GM12878 (cell line): ENCODE measurements at regions not wholly inside any gene's neighbourhood (a gene's known extent, or its start where the extent isn't known, plus 50 kb on each side); places are given as distances from the start of the nearest gene placed in this dataset.

Experiments used
- ATAC-seq: fragments of 200-7000 bp; cut with Tn5 transposase; 3 replicates; pipeline ENCODE4 v1.9.1; 2020; ENCODE audit warnings: mild to moderate bottlenecking, moderate library complexity
- BruUV-seq: library from RNA; stranded (reverse); fragments of 400-500 nt; replicated peaks from 2 replicates; lab custom pipeline; 2021; lab: Mats Ljungman, UMichigan
- CTCF ChIA-PET: fragments of 300-600 bp; sonication (Branson Sonifier 250); formaldehyde crosslinking; extraction: SDS; loops from one replicate; lab custom pipeline; 2021; ENCODE audit warnings: inconsistent platforms; lab: Yijun Ruan, JAX
- POLR2A ChIA-PET: fragments of 350-600 bp; formaldehyde crosslinking; extraction: SDS; loops from one replicate; lab custom pipeline; 2021; ENCODE audit warnings: inconsistent platforms; lab: Charles Lee
- RAD21 ChIA-PET: fragments of 300-600 bp; sonication (Branson Sonifier 250); formaldehyde crosslinking; loops from one replicate; lab custom pipeline; 2023; ENCODE audit warnings: antibody characterized with exemption; ENCODE audit not compliant: unreplicated experiment; lab: Charles Lee
- SMC1A ChIA-PET: fragments of 300-600 bp; sonication (Branson Sonifier 250); formaldehyde crosslinking; loops from one replicate; lab custom pipeline; 2023; ENCODE audit not compliant: unreplicated experiment, uncharacterized antibody; lab: Charles Lee
- DNase-seq: peaks from one replicate; pipeline ENCODE4 v3.0.0-alpha.2; 2011; ENCODE audit warnings: low read depth, low spot score
- FAIRE-seq: peaks from 3 replicates; lab custom pipeline; 2011; peaks lifted over from hg19 to GRCh38; lab: Jason Lieb, UNC
- H2AFZ ChIP-seq: 2 replicates; pipeline ENCODE4 v1.6.0; 2011; ENCODE audit warnings: low read depth, low read length, control low read depth; ENCODE audit not compliant: control insufficient read depth
- H3K27ac ChIP-seq: 2 replicates; pipeline ENCODE4 v1.5.1; 2011; ENCODE audit warnings: control low read depth; ENCODE audit not compliant: control insufficient read depth, insufficient read depth
- H3K27me3 ChIP-seq, 2 experiments: replicated peaks in 1 of 2; 2 replicates each; pipeline versions ENCODE4 v1.6.0 to v1.6.1; 2011; ENCODE audit warnings: low read length in 1 of 2; ENCODE audit not compliant: control insufficient read depth in 2 of 2, insufficient read depth in 2 of 2
- H3K36me3 ChIP-seq, 2 experiments: 2 replicates each; pipeline ENCODE4 v1.5.1; 2011; ENCODE audit warnings: low read length in 1 of 2; ENCODE audit not compliant: control insufficient read depth in 2 of 2, insufficient read depth in 2 of 2
- H3K4me1 ChIP-seq: 2 replicates; pipeline ENCODE4 v1.6.1; 2011; ENCODE audit warnings: mild to moderate bottlenecking, low read length, moderate library complexity, mixed read lengths; ENCODE audit not compliant: control insufficient read depth, insufficient read depth
- H3K4me2 ChIP-seq: 2 replicates; pipeline ENCODE4 v1.6.0; 2011; ENCODE audit warnings: control low read depth; ENCODE audit not compliant: control insufficient read depth, insufficient read depth
- H3K4me3 ChIP-seq: fragments of 200-600 bp; sonication (generic); 2 replicates; pipeline ENCODE4 v1.5.1; 2016
- H3K79me2 ChIP-seq: 2 replicates; pipeline ENCODE4 v1.6.0; 2011; ENCODE audit warnings: low read length; ENCODE audit not compliant: control insufficient read depth, insufficient read depth
- H3K9ac ChIP-seq: 2 replicates; pipeline ENCODE4 v1.8.0; 2011; ENCODE audit warnings: low read length, control low read depth, mixed read lengths; ENCODE audit not compliant: control insufficient read depth, insufficient read depth
- H3K9me3 ChIP-seq: replicated peaks from 3 replicates; pipeline ENCODE4 v1.5.1; 2011; ENCODE audit warnings: mild to moderate bottlenecking, low read length; ENCODE audit not compliant: control insufficient read depth, insufficient read depth
- H4K20me1 ChIP-seq: 2 replicates; pipeline ENCODE4 v1.6.0; 2011; ENCODE audit not compliant: control insufficient read depth, insufficient read depth
- CBX3 ChIP-seq: fragments of 200-600 bp; sonication (generic); IDR thresholded peaks from 2 replicates; pipeline ENCODE4 v1.6.1; 2016; ENCODE audit warnings: low read depth, borderline replicate concordance
- HDGF ChIP-seq: fragments of 450-650 bp; IDR thresholded peaks from 2 replicates; pipeline ENCODE4 v1.6.1; 2016; ENCODE audit warnings: antibody characterized with exemption
- JUND ChIP-seq: IDR thresholded peaks from 2 replicates; pipeline ENCODE4 v1.6.1; 2012; ENCODE audit warnings: low read depth, mild to moderate bottlenecking, low read length, improper control_type of control experiment, moderate library complexity
- NBN ChIP-seq: fragments of 450-650 bp; IDR thresholded peaks from 2 replicates; pipeline ENCODE4 v1.6.1; 2016
- NFYA ChIP-seq: IDR thresholded peaks from 2 replicates; pipeline ENCODE4 v1.6.1; 2011; ENCODE audit warnings: low read depth, mild to moderate bottlenecking, low read length, improper control_type of control experiment, borderline replicate concordance
- NR2F1 ChIP-seq: fragments of 450-650 bp; conservative IDR thresholded peaks from 2 replicates; pipeline ENCODE4 v1.6.1; 2017; ENCODE audit warnings: mild to moderate bottlenecking
- PML ChIP-seq: IDR thresholded peaks from 2 replicates; pipeline ENCODE4 v1.6.1; 2012; ENCODE audit warnings: low read length, inconsistent platforms
- POLR2A ChIP-seq: IDR thresholded peaks from 2 replicates; pipeline ENCODE4 v1.6.1; 2011; ENCODE audit warnings: low read depth, mild to moderate bottlenecking, low read length
- SP1 ChIP-seq: IDR thresholded peaks from one replicate; pipeline ENCODE4 v1.6.1; 2011; ENCODE audit warnings: low read depth, low read length
- ZNF207 ChIP-seq: fragments of 450-650 bp; IDR thresholded peaks from 2 replicates; pipeline ENCODE4 v1.6.1; 2014; ENCODE audit warnings: antibody characterized with exemption, mild to moderate bottlenecking, borderline replicate concordance
- WGBS: methylation state at CpG from one replicate; pipeline ENCODE4 v1.1.6; 2016; ENCODE audit warnings: low lambda C conversion rate; ENCODE audit not compliant: insufficient replicate concordance, insufficient coverage; ENCODE audit errors: missing lambda C conversion rate; 5-methylcytosine and 5-hydroxymethylcytosine counted together
- in situ Hi-C: fragments of 300-500 bp; cut with MboI; formaldehyde crosslinking; loops from 9 replicates; pipeline ENCODE4 v1.14.3; 2018; ENCODE audit warnings: mixed read lengths
- intact Hi-C: fragments of 100-400 bp; cut with micrococcal nuclease; formaldehyde crosslinking; loops from one replicate; pipeline ENCODE4 v1.14.2; 2022; ENCODE audit not compliant: unreplicated experiment
- TF ChIP-seq, protein P1 (sequence below): fragments of 150-350 bp; IDR thresholded peaks from 2 replicates; pipeline ENCODE4 v1.6.1; 2014; ENCODE audit warnings: mild to moderate bottlenecking, low read depth, low read length
- TF ChIP-seq, protein P2 (sequence below): fragments of 450-650 bp; IDR thresholded peaks from 2 replicates; pipeline ENCODE4 v1.6.1; 2017; ENCODE audit warnings: borderline replicate concordance
- TF ChIP-seq, protein P3 (sequence below): IDR thresholded peaks from 2 replicates; pipeline ENCODE4 v1.6.1; 2012; ENCODE audit warnings: low read length, inconsistent platforms
- TF ChIP-seq, protein P4 (sequence below): IDR thresholded peaks from 2 replicates; pipeline ENCODE4 v1.6.1; 2012; ENCODE audit warnings: low read depth, low read length, improper control_type of control experiment
- TF ChIP-seq, protein P5 (sequence below): IDR thresholded peaks from 2 replicates; pipeline ENCODE4 v1.6.1; 2011; ENCODE audit warnings: borderline replicate concordance, low read depth, mild to moderate bottlenecking, moderate library complexity, low read length; ENCODE audit not compliant: insufficient read depth, poor library complexity, severe bottlenecking
- TF ChIP-seq, protein P6 (sequence below): fragments of 450-650 bp; IDR thresholded peaks from 2 replicates; pipeline ENCODE4 v1.6.1; 2018; ENCODE audit warnings: borderline replicate concordance, mild to moderate bottlenecking; ENCODE audit not compliant: partially characterized antibody

DNA sequence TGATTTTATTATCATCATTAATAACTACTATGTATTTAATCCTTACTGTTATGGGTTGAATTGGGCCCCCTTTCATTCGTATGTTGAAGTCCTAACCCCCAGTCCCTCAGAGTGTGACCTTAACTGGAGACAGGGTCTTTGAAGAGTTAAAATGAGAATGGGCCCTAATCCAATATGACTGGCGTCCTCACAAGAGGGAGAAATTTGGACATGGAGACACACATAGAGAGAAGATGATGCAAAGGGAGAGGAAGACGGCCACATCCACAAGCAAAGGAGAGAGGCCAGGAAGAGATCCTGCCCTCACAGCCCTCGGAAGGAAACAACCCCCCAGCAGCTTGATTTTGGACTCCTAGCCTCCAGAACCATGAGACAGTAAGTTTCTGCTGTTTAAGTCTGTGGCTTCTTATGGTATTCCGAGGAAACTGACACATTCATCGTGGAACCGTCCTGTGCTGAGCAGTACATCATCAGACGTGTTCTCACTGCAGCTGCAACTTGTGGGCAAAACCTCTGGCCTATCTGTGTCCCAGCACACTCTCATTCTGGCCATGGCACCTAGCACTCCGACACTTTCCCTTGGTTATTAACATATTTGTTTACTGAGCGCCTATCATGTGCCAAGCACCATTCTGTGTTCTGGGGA is 127.6 kb downstream of the SLC38A6 start:
- Histone ChIP-seq H3K9ac (no peak overlapping the region), H3K27ac (no peak overlapping the region), H4K20me1 (no peaks in the 10 kb centered on the region), H3K9me3 (no peaks in the 10 kb centered on the region; the same call in 2 of the 3 replicates), H3K4me1 (peaks cover 7% of the 10 kb centered on the region), H3K36me3 (no peaks in the 10 kb centered on the region), H3K4me2 (no peak overlapping the region), H2AFZ (no peak overlapping the region), H3K79me2 (no peaks in the 10 kb centered on the region), H3K4me3 (no peak overlapping the region), H3K27me3 (no peaks in the 10 kb centered on the region)
- FAIRE-seq (no peak), ATAC-seq (no peak), DNase-seq (no peak)
- ChIA-PET SMC1A (no interaction called here), POLR2A (no interaction called here), RAD21 (no interaction called here), CTCF (interaction anchor here (1.6 kb wide), 1 partner anchor 17 kb away, joined by 3 read pairs; no protein-coding TSS in a partner anchor)
- intact Hi-C loops: no loop called here
- BruUV-seq: no TSS peak
- WGBS: 52% methylated on average over 10 of the region's 10 CpGs
- in situ Hi-C loops: no loop called here
- TF ChIP-seq, protein P1, sequence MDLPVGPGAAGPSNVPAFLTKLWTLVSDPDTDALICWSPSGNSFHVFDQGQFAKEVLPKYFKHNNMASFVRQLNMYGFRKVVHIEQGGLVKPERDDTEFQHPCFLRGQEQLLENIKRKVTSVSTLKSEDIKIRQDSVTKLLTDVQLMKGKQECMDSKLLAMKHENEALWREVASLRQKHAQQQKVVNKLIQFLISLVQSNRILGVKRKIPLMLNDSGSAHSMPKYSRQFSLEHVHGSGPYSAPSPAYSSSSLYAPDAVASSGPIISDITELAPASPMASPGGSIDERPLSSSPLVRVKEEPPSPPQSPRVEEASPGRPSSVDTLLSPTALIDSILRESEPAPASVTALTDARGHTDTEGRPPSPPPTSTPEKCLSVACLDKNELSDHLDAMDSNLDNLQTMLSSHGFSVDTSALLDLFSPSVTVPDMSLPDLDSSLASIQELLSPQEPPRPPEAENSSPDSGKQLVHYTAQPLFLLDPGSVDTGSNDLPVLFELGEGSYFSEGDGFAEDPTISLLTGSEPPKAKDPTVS: no peak
- TF ChIP-seq, protein P2, sequence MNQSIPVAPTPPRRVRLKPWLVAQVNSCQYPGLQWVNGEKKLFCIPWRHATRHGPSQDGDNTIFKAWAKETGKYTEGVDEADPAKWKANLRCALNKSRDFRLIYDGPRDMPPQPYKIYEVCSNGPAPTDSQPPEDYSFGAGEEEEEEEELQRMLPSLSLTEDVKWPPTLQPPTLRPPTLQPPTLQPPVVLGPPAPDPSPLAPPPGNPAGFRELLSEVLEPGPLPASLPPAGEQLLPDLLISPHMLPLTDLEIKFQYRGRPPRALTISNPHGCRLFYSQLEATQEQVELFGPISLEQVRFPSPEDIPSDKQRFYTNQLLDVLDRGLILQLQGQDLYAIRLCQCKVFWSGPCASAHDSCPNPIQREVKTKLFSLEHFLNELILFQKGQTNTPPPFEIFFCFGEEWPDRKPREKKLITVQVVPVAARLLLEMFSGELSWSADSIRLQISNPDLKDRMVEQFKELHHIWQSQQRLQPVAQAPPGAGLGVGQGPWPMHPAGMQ: no peak
- TF ChIP-seq POLR2A (no peak), PML (no peak), CBX3 (no peak), NFYA (no peak), JUND (no peak), HDGF (no peak), SP1 (no peak), NBN (no peak), ZNF207 (no peak), NR2F1 (no peak)
- TF ChIP-seq, protein P3, sequence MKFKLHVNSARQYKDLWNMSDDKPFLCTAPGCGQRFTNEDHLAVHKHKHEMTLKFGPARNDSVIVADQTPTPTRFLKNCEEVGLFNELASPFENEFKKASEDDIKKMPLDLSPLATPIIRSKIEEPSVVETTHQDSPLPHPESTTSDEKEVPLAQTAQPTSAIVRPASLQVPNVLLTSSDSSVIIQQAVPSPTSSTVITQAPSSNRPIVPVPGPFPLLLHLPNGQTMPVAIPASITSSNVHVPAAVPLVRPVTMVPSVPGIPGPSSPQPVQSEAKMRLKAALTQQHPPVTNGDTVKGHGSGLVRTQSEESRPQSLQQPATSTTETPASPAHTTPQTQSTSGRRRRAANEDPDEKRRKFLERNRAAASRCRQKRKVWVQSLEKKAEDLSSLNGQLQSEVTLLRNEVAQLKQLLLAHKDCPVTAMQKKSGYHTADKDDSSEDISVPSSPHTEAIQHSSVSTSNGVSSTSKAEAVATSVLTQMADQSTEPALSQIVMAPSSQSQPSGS: no peak
- TF ChIP-seq, protein P4, sequence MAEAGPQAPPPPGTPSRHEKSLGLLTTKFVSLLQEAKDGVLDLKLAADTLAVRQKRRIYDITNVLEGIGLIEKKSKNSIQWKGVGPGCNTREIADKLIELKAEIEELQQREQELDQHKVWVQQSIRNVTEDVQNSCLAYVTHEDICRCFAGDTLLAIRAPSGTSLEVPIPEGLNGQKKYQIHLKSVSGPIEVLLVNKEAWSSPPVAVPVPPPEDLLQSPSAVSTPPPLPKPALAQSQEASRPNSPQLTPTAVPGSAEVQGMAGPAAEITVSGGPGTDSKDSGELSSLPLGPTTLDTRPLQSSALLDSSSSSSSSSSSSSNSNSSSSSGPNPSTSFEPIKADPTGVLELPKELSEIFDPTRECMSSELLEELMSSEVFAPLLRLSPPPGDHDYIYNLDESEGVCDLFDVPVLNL: no peak
- TF ChIP-seq, protein P5, sequence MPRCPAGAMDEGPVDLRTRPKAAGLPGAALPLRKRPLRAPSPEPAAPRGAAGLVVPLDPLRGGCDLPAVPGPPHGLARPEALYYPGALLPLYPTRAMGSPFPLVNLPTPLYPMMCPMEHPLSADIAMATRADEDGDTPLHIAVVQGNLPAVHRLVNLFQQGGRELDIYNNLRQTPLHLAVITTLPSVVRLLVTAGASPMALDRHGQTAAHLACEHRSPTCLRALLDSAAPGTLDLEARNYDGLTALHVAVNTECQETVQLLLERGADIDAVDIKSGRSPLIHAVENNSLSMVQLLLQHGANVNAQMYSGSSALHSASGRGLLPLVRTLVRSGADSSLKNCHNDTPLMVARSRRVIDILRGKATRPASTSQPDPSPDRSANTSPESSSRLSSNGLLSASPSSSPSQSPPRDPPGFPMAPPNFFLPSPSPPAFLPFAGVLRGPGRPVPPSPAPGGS: no peak
- TF ChIP-seq, protein P6, sequence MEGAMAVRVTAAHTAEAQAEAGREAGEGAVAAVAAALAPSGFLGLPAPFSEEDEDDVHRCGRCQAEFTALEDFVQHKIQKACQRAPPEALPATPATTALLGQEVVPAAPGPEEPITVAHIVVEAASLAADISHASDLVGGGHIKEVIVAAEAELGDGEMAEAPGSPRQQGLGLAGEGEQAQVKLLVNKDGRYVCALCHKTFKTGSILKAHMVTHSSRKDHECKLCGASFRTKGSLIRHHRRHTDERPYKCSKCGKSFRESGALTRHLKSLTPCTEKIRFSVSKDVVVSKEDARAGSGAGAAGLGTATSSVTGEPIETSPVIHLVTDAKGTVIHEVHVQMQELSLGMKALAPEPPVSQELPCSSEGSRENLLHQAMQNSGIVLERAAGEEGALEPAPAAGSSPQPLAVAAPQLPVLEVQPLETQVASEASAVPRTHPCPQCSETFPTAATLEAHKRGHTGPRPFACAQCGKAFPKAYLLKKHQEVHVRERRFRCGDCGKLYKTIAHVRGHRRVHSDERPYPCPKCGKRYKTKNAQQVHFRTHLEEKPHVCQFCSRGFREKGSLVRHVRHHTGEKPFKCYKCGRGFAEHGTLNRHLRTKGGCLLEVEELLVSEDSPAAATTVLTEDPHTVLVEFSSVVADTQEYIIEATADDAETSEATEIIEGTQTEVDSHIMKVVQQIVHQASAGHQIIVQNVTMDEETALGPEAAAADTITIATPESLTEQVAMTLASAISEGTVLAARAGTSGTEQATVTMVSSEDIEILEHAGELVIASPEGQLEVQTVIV: no peak
